ENCODE measurements at regions not wholly inside any gene's neighbourhood (a gene's known extent, or its start where the extent isn't known, plus 50 kb on each side); places are given as distances from the start of the nearest gene placed in this dataset.

- no peak overlapping the region for H3K27ac ChIP-seq (replicated peaks)
- TF ChIP-seq SPI1 (IDR thresholded peaks at IDR 0.05; ENCODE audit: borderline replicate concordance, low read depth) = no peak
- TF ChIP-seq, protein P1, sequence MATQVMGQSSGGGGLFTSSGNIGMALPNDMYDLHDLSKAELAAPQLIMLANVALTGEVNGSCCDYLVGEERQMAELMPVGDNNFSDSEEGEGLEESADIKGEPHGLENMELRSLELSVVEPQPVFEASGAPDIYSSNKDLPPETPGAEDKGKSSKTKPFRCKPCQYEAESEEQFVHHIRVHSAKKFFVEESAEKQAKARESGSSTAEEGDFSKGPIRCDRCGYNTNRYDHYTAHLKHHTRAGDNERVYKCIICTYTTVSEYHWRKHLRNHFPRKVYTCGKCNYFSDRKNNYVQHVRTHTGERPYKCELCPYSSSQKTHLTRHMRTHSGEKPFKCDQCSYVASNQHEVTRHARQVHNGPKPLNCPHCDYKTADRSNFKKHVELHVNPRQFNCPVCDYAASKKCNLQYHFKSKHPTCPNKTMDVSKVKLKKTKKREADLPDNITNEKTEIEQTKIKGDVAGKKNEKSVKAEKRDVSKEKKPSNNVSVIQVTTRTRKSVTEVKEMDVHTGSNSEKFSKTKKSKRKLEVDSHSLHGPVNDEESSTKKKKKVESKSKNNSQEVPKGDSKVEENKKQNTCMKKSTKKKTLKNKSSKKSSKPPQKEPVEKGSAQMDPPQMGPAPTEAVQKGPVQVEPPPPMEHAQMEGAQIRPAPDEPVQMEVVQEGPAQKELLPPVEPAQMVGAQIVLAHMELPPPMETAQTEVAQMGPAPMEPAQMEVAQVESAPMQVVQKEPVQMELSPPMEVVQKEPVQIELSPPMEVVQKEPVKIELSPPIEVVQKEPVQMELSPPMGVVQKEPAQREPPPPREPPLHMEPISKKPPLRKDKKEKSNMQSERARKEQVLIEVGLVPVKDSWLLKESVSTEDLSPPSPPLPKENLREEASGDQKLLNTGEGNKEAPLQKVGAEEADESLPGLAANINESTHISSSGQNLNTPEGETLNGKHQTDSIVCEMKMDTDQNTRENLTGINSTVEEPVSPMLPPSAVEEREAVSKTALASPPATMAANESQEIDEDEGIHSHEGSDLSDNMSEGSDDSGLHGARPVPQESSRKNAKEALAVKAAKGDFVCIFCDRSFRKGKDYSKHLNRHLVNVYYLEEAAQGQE (IDR thresholded peaks at IDR 0.05; ENCODE audit: insufficient replicate concordance, low read depth) = no peak
- TF ChIP-seq CTCF (IDR thresholded peaks at IDR 0.05; ENCODE audit: insufficient read depth, low read length) = no peak
- no peak for TF ChIP-seq POLR2AphosphoS5 (IDR thresholded peaks at IDR 0.05; ENCODE audit: low read depth)
- no peak for TF ChIP-seq GABPA (IDR thresholded peaks at IDR 0.05; ENCODE audit: low read depth)
- DNase-seq (ENCODE audit: low read depth in 1 of 2, low spot score in 1 of 2) = no peak
- H3K27me3 ChIP-seq (ENCODE audit: insufficient read depth, poor library complexity, severe bottlenecking) = no peaks in the 10 kb centered on the region
- H3K4me3 ChIP-seq (replicated peaks; ENCODE audit: insufficient read depth, low read length) = no peak overlapping the region
Observed at GRCh38 chr3:43783987-43784639, 93.4 kb downstream of the ABHD5 start.

GRCh38 chr3:43784640-43785011, 93.9 kb downstream of the ABHD5 start:
- H3K4me3 ChIP-seq (replicated peaks; ENCODE audit: insufficient read depth, low read length) = no peak overlapping the region
- DNase-seq (ENCODE audit: low read depth in 1 of 2, low spot score in 1 of 2) = no peak
- TF ChIP-seq POLR2AphosphoS5 (IDR thresholded peaks at IDR 0.05; ENCODE audit: low read depth) (no peak), CTCF (IDR thresholded peaks at IDR 0.05; ENCODE audit: insufficient read depth, low read length) (no peak), SPI1 (IDR thresholded peaks at IDR 0.05; ENCODE audit: borderline replicate concordance, low read depth) (no peak), GABPA (IDR thresholded peaks at IDR 0.05; ENCODE audit: low read depth) (no peak)
- TF ChIP-seq, protein P1 (IDR thresholded peaks at IDR 0.05; ENCODE audit: insufficient replicate concordance, low read depth) = no peak
- no peaks in the 10 kb centered on the region for H3K27me3 ChIP-seq (ENCODE audit: insufficient read depth, poor library complexity, severe bottlenecking)
- H3K27ac ChIP-seq (replicated peaks) = no peak overlapping the region

DNA sequence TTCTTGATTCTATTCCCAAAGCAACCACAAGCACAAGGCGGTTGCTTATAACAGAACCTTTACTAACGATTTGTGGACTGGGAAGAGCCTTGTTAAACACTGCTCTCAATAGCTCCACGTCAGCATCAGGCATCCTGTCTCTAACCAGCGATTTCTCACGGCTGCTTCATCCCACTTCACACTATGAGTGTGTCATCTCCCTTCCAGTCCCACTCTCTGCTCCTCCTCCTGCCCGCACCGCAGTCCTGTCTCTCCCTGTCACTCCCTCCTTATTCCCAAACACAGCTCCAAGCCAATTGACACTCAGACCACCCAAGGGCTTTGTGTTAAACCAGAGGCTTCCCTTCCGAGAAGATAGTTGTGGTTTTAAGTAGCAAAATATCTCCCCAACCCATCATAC, 94.8 kb downstream of the ABHD5 start:
- no peak for TF ChIP-seq SPI1 (IDR thresholded peaks at IDR 0.05; ENCODE audit: borderline replicate concordance, low read depth)
- TF ChIP-seq POLR2AphosphoS5 (IDR thresholded peaks at IDR 0.05; ENCODE audit: low read depth) = no peak
- TF ChIP-seq CTCF (IDR thresholded peaks at IDR 0.05; ENCODE audit: insufficient read depth, low read length) = no peak
- TF ChIP-seq, protein P1 (IDR thresholded peaks at IDR 0.05; ENCODE audit: insufficient replicate concordance, low read depth) = no peak
- no peak for TF ChIP-seq GABPA (IDR thresholded peaks at IDR 0.05; ENCODE audit: low read depth)
- DNase-seq (ENCODE audit: low read depth in 1 of 2, low spot score in 1 of 2) = no peak
- H3K4me3 ChIP-seq (replicated peaks; ENCODE audit: insufficient read depth, low read length) = no peak overlapping the region
- H3K27ac ChIP-seq (replicated peaks) = no peak overlapping the region
- H3K27me3 ChIP-seq (ENCODE audit: insufficient read depth, poor library complexity, severe bottlenecking) = no peaks in the 10 kb centered on the region

All from HL-60 (cell line).